ENCODE measurements at regions not wholly inside any gene's neighbourhood (a gene's known extent, or its start where the extent isn't known, plus 50 kb on each side); places are given as distances from the start of the nearest gene placed in this dataset.

DNA sequence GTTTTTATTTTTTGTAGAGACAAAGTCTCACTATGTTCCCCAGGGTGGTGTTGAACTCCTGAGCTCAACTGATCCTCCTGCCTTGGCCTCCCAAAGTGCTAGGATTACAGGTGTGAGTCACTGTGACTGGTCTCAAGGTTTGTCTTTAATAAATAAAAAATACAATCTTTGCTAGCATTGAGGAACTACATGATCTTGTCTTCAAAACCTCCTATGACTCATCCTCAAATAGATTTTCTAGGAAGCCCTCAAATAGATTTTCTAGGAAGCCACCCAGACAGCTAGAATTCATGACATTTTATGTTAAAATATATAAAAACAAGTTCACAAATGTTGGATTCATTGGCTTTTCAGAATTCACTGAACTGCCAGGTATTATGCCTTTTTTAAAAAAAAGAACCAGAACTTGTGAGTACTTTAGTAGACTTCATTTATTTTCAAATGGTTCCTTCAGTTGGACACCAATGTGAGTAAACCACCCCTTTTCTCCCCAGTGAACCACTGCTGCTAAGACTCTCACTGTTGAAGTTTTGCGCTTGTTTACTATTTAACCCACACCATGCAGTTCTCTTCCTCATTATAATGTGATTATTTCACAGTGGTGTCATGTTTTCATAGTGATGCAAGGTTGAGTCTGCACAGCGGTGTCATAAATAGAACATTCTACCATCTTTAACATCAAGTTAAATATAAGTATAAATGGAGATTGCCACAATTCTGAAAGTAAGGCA, 303.9 kb downstream of the CASP12 start:
- DNase-seq (ENCODE audit: low spot score): peak; percentile 26

DNA sequence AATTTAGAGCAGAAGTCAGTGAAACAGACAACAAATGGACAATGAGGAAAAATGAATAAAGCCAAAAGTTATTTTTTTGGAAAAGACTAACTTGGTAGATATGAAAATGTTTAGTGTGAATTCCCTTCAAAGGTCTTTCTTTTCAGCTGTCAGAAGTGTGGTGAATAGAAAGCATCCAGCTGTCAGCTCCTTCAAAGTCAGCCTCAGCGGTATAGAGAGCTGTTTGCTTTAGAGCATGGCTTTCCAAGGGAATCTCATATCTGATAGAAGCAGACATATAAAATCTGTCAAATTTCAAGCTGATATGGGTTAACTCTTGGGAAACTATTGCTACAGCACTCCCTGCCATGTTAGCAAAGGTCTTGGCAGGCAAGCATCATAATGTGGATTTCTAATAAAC, 309.3 kb downstream of the CASP12 start:
- DNase-seq (ENCODE audit: low spot score): no peak

DNA sequence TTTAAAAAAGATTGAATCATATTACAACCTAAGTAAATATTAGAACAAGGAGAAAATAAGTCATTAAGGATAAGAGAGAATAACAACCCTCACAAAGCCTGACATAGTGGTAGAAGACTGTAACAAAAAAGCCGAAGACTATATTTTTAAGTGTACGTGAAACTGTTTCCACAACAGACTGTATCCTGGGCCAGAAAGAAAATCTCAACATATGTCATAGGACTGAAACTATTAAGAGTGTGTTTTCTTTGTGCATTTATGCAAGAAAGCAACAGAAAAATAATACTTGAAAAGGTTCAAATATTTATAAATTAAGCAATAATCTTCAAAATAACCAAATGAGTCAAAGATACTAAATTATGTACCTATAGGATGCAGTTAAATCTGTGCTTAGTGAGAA, 309.8 kb downstream of the CASP12 start:
- DNase-seq (ENCODE audit: low spot score): no peak

- no peak for DNase-seq (ENCODE audit: low spot score)
Measured at GRCh38 chr11:104584823-104585222, 313.4 kb downstream of the CASP12 start.

GRCh38 chr11:104583857-104584256, 314.4 kb downstream of the CASP12 start:
- DNase-seq (ENCODE audit: low spot score): no peak

DNA sequence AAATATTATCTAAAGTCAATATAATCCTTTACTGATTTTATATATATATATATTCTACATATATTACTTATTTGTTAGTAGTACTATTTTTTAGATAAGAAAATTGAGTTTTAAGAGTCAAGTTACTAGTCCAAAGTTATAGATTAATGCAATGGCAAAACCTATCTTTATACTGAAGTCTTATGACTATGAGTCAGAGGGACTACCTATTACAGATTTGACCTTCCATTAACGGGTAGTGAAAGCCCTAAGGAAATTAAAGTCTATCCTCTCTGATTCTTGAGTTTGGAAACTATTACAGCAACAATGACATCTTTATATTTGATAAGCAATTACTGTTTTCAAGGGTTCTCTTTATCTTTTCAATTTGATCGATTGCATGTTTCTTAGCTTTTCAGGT, 315.8 kb downstream of the CASP12 start:
- no peak for DNase-seq (ENCODE audit: low spot score)

DNA sequence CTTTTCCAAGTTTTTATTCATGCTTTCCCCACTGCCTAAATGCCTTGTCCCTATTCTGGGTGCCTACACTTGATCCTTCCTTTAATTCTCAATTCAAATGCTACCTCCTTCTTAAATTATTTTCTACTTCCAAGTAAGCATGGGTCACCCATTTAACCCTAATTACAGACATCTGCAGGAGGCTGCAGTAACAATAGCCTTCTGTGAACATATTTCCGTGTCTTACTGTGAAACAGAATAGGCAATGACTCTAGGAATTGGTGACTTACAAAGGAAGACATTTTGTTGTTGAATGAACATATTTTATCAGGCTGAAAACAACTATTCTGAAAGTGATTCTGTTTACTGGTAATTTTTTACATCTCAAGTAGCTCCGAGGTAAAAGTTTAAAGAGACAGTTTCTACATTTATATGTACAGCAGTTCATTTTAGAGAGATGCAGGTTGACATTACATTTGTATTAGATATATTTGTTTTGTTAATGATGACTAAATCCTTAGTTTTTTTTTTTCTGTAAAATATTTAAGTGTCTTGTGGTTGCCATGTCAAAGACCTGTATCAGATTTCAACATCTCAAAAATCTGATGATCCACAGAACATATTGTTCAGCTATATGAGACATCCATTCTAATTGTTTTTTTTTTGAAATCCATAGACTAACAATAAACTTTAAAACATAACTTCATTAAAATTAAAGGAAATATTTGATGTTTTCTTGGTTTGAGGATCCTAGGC, 316.8 kb downstream of the CASP12 start:
- DNase-seq (ENCODE audit: low spot score): no peak

DNA sequence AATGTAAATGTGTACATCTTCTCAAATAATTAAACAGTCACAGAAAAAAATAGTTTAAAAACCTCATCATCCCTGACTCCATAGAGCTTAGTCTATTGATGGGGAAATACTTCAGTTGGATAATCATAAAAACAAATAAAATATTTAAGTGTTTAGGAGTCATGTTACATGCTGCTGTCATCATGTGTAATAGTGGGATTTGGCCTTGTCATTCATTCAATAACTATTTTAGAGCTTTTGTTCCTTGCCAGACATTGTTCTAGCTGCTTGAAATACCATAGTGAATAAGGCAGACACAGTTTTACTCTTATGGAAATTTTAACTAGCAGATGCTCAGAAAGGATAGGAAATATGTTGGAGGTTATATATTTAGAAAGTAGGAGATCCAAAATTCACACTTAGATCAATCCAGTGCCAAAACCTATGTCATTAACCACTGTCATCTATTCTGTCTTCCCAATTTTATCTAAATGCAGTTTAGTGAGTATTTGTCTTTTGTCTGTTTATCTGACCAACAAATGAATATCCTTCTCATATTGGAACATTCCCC, 324.7 kb downstream of the CASP12 start:
- DNase-seq (ENCODE audit: low spot score): no peak

- no peak for DNase-seq (ENCODE audit: low spot score)
Measured at GRCh38 chr11:104572279-104572678, 326.0 kb downstream of the CASP12 start.

- DNase-seq (ENCODE audit: low spot score): no peak
Measured at GRCh38 chr11:104570078-104570701, 328.1 kb downstream of the CASP12 start.

DNA sequence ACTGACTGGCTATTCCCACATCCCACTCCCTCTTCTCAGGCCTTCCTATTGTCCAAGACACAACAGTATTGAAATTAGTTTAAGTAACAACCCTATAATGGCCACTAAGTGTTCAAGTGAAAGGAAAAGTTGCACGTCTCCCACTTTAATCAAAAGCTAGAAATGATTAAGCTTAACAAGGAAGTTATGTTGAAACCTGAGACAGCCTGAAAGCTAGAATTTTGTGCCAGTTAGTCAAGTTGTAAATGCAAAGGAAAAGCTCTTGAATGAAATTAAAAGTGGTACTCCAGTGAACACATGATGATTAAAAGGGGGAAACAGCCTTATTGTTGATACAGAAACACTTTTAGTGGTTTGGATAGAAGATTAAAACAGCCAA, 332.7 kb downstream of the CASP12 start:
- DNase-seq (ENCODE audit: low spot score): no peak

GRCh38 chr11:104564921-104565582, 333.2 kb downstream of the CASP12 start:
- no peak for DNase-seq (ENCODE audit: low spot score)

DNA sequence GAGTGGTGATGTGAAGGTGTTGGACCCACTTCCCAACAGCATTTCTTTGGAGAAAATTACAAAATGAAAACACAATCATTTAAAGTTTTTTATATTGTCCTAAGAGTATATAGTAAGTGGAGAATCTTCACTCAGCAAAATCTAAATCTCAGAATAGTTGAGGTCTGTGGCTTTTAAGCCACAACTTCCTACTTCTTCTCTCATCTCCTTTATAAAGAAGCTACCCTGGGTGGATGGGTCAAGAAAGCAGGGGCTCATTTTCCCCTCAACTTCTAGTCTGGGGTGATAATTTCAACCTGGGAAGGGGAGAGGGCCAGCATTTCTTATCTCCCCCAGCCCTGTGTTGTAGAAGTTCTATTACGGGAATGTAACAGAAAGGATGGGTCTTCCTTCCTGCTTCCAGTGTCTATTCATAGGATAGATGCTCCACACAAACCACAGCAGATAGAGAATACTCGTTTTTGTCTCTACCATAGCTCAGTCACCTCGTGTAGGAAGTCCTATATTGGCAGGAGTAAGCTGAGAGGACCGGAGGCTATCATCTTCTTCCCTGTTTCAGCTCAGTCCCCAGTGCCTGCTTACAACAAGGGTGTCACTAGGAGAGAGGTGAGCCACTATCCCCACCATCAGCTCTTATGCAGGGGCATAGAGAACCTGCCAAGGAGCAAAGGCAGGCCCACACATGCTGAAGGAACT, 341.5 kb downstream of the CASP12 start:
- no peak for DNase-seq (ENCODE audit: low spot score)

GRCh38 chr11:104549019-104549418, 349.2 kb downstream of the CASP12 start:
- no peak for DNase-seq (ENCODE audit: low spot score)

DNA sequence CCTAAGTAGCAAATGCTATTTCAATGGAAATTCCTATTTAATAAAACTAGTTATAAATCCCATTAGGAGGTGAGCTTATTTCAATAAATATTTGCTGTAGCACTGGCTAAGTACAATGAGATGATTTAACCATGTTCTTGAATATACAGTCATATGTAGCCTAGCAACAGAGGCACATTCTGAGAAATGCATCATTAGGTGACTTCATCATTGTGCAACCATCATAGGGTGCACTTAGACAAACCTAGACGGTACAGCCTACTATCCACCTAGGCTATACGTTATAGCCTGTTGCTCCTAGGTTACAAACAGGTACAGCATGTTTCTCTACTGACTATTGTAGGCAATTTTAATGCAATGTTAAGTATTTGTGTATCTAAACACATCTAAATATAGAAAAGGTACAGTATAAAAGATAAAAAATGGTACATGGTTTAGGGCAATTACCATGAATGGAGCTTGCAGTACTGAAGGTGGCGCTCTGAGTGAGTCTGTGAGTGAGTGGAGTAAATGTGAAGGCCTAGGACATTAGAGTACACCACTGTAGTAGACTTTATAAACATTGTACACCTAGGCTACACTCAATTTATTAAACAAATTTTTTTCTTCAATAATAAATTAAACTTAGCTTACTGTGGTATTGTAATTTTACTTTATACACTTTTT, 350.1 kb downstream of the CASP12 start:
- DNase-seq (ENCODE audit: low spot score): no peak

DNA sequence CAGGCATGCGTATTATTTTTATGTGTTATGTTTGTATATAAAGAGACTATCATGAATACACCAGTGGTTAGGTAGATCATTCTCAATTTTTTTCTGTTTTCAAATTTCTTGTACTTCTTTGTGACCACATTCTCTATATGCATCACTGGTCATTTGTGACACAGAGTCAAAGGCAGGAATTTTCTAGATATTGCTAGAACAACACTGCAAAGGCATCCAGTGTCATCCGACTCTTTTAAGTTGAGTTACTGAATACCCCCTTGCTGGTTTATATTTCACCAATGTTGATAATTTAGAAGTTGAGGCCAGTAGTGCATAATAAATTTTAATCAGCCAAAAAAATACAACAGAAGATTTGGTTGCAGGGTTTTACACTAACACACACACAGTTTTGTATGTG, 351.8 kb downstream of the CASP12 start:
- no peak for DNase-seq (ENCODE audit: low spot score)

GRCh38 chr11:104541701-104542100, 356.6 kb downstream of the CASP12 start:
- DNase-seq (ENCODE audit: low spot score): no peak

- no peak for DNase-seq (ENCODE audit: low spot score)
Measured at GRCh38 chr11:104538313-104538712, 359.9 kb downstream of the CASP12 start.

- DNase-seq (ENCODE audit: low spot score): no peak
Measured at GRCh38 chr11:104534278-104534677, 364.0 kb downstream of the CASP12 start.

DNA sequence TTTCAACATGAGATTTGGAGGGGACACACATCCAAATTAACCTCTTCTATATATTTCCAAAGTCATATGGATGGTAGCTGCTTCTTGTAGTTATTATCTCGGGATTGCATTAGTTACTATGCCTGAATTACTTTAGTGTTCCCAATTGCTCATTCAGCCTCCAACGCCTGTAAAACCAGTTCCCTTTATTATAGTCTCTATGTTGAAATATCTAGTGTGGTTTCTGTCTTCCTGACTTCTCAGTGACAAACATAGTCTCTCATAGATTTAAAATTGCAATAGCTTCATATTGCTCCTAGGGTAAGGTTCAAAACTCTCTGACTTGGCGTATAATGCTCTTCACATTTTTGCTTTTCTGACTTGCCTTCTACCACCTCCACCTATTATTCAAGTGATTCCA, 366.4 kb downstream of the CASP12 start:
- no peak for DNase-seq (ENCODE audit: low spot score)

GRCh38 chr11:104531075-104531474, 367.1 kb upstream of the PDGFD start:
- peak; percentile 34 for DNase-seq (ENCODE audit: low spot score)
